Naive thymus-derived CD4-positive, alpha-beta T cell (primary cell): ENCODE measurements at regions not wholly inside any gene's neighbourhood (a gene's known extent, or its start where the extent isn't known, plus 50 kb on each side); places are given as distances from the start of the nearest gene placed in this dataset.
"Not testable (repeated sequence)": the region's sequence is repeated elsewhere in the genome, so short reads cannot be mapped to it uniquely, and the experiment has no call there.

Source experiments
- ATAC-seq: fragments of 150-1000 bp; cut with Tn5 transposase; 2 replicates; pipeline ENCODE4 v1.10.0; 2021; ENCODE audit warnings: mild to moderate bottlenecking, moderate library complexity
- CTCF ChIA-PET: fragments of 350-600 bp; sonication (Branson Sonifier 250); formaldehyde crosslinking; loops from one replicate; lab custom pipeline; 2021; ENCODE audit warnings: antibody characterized with exemption; lab: Charles Lee
- POLR2A ChIA-PET: fragments of 350-600 bp; sonication (Branson Sonifier 250); formaldehyde crosslinking; loops from one replicate; lab custom pipeline; 2021; ENCODE audit warnings: antibody characterized with exemption, inconsistent platforms; lab: Charles Lee
- DNase-seq, 9 donors: peaks; one replicate each; pipeline versions ENCODE4 v3.0.0 to v3.0.0-alpha.2; 2020 to 2022; ENCODE audit warnings: mixed read lengths in 1 of 9
- H3K27ac ChIP-seq: one replicate; pipeline ENCODE4 v1.7.0; 2013; ENCODE audit warnings: mild to moderate bottlenecking, low read depth, low read length, moderate library complexity
- H3K27me3 ChIP-seq, 2 donors: one replicate each; pipeline ENCODE4 v1.7.0; 2013; ENCODE audit warnings: low read length in 2 of 2, mild to moderate bottlenecking in 2 of 2, moderate library complexity in 2 of 2; ENCODE audit not compliant: control insufficient read depth in 2 of 2, insufficient read depth in 2 of 2
- H3K36me3 ChIP-seq, 3 experiments: 1 replicate in 2 of 3; 2 replicates in 1 of 3; pipeline ENCODE4 v1.7.0; 2013; ENCODE audit warnings: low read length in 3 of 3, mild to moderate bottlenecking in 3 of 3, moderate library complexity in 1 of 3; ENCODE audit not compliant: insufficient read depth in 3 of 3, control insufficient read depth in 2 of 3
- H3K4me1 ChIP-seq, 2 donors: one replicate each; pipeline ENCODE4 v1.7.0; 2013; ENCODE audit warnings: low read length in 2 of 2, mild to moderate bottlenecking in 2 of 2, moderate library complexity in 1 of 2; ENCODE audit not compliant: control insufficient read depth in 2 of 2, insufficient read depth in 2 of 2
- H3K4me3 ChIP-seq: 2 replicates; pipeline ENCODE4 v1.7.0; 2013; ENCODE audit warnings: mild to moderate bottlenecking, low read length
- H3K9me3 ChIP-seq, 3 experiments: 1 replicate in 2 of 3; 2 replicates in 1 of 3; pipeline ENCODE4 v1.7.0; 2013; ENCODE audit warnings: low read length in 3 of 3; ENCODE audit not compliant: control insufficient read depth in 2 of 3
- H3K27ac Mint-ChIP-seq, 9 donors: one replicate each; pipeline ENCODE4 v1.8.0; 2020 to 2022; ENCODE audit warnings: mixed read lengths in 9 of 9, mild to moderate bottlenecking in 8 of 9, moderate library complexity in 5 of 9, inconsistent platforms in 2 of 9
- H3K27me3 Mint-ChIP-seq, 5 donors: one replicate each; pipeline ENCODE4 v1.8.0; 2021 to 2022; ENCODE audit warnings: mixed read lengths in 5 of 5, mild to moderate bottlenecking in 1 of 5
- H3K36me3 Mint-ChIP-seq, 5 donors: one replicate each; pipeline ENCODE4 v1.8.0; 2020 to 2022; ENCODE audit warnings: mixed read lengths in 5 of 5, mild to moderate bottlenecking in 3 of 5, inconsistent platforms in 1 of 5
- H3K4me1 Mint-ChIP-seq, 7 donors: one replicate each; pipeline ENCODE4 v1.8.0; 2020 to 2022; ENCODE audit warnings: mixed read lengths in 7 of 7, mild to moderate bottlenecking in 3 of 7, inconsistent platforms in 1 of 7
- H3K4me3 Mint-ChIP-seq, 10 donors: one replicate each; pipeline ENCODE4 v1.8.0; 2020 to 2022; ENCODE audit warnings: mild to moderate bottlenecking in 10 of 10, mixed read lengths in 10 of 10, moderate library complexity in 6 of 10, inconsistent platforms in 2 of 10
- H3K9me3 Mint-ChIP-seq, 11 donors: one replicate each; pipeline ENCODE4 v1.8.0; 2020 to 2022; ENCODE audit warnings: mixed read lengths in 11 of 11, mild to moderate bottlenecking in 4 of 11, inconsistent platforms in 1 of 11, moderate library complexity in 1 of 11
- intact Hi-C, 2 donors: fragments of 100-400 bp; cut with micrococcal nuclease; formaldehyde crosslinking; loops; one replicate each; pipeline ENCODE4 v1.15.1; 2023

- Mint-ChIP-seq H3K4me1 (peaks cover 17 to 48% (median 39%) of the 10 kb centered on the region in 7 donors), H3K36me3 (peaks cover 0 to 34% (median 12%) of the 10 kb centered on the region in 5 donors), H3K27ac (peak overlapping the region; percentile 70 to 97 (median 95)), H3K27me3 (no peaks in the 10 kb centered on the region), H3K9me3 (peaks cover 0 to 3% (median 0%) of the 10 kb centered on the region in 11 donors), H3K4me3 (peak overlapping the region; percentile 81 to 97 (median 95))
- no peaks in the 10 kb centered on the region for H3K9me3 ChIP-seq
- peak; percentile 42 to 87 (median 83) for DNase-seq
- H3K27ac ChIP-seq, result peak overlapping the region; percentile 89
- H3K4me3 ChIP-seq, result peak overlapping the region; percentile 95
- CTCF ChIA-PET, result no interaction called here
- POLR2A ChIA-PET, result interaction anchor here (0.6 to 0.7 kb wide), 2 partner anchors 73 to 1635 kb away, joined by 5 to 7 read pairs; no protein-coding TSS in a partner anchor
- no peaks in the 10 kb centered on the region for H3K36me3 ChIP-seq
- H3K4me1 ChIP-seq, result peaks cover 0 to 10% of the 10 kb centered on the region in 2 donors
- ATAC-seq, result peak; percentile 100
- intact Hi-C loops, result loop anchor here (1.0 to 10.0 kb wide), 6 partner anchors 33 to 755 kb away; partner anchors contain the start of genes EFCAB13 (in 1 of the 2), GOSR2 (in 1 of the 2) and OSBPL7 (in 1 of the 2)
- H3K27me3 ChIP-seq, result no peaks in the 10 kb centered on the region
Observed at GRCh38 chr17:47066841-47067682, 88.0 kb upstream of the RPRML start.

- Histone ChIP-seq H3K4me1 (peaks cover 0 to 10% of the 10 kb centered on the region in 2 donors), H3K27me3 (no peaks in the 10 kb centered on the region), H3K27ac (no peak overlapping the region), H3K36me3 (no peaks in the 10 kb centered on the region), H3K9me3 (no peaks in the 10 kb centered on the region), H3K4me3 (no peak overlapping the region)
- H3K36me3 Mint-ChIP-seq, result peaks cover 0 to 29% (median 13%) of the 10 kb centered on the region in 5 donors
- intact Hi-C loops, result loop anchor here (2.0 to 10.0 kb wide), 3 partner anchors 61 to 756 kb away; partner anchors contain the start of genes EFCAB13 (in 1 of the 2) and OSBPL7 (in 1 of the 2)
- H3K27me3 Mint-ChIP-seq, result no peaks in the 10 kb centered on the region
- H3K4me3 Mint-ChIP-seq, result peak overlapping the region; percentile 81 to 97 (median 95)
- H3K9me3 Mint-ChIP-seq, result peaks cover 0 to 3% (median 0%) of the 10 kb centered on the region in 11 donors
- peaks cover 17 to 43% (median 36%) of the 10 kb centered on the region in 7 donors for H3K4me1 Mint-ChIP-seq
- ATAC-seq, result no peak
- H3K27ac Mint-ChIP-seq, result peak overlapping the region in 8 of 9 donors; percentile 70 to 97 (median 94)
- DNase-seq, result no peak
- POLR2A ChIA-PET, result no interaction called here
- CTCF ChIA-PET, result no interaction called here
Observed at GRCh38 chr17:47066095-47066494, 87.0 kb upstream of the RPRML start.

GRCh38 chr17:47064684-47065083 is 85.6 kb upstream of the RPRML start:
- peaks cover 0 to 3% (median 0%) of the 10 kb centered on the region in 11 donors for H3K9me3 Mint-ChIP-seq
- intact Hi-C loops, result loop anchor here in 1 of 2 donors (5.0 to 10.0 kb wide), 2 partner anchors 60 to 758 kb away; partner anchors contain the start of gene OSBPL7

GRCh38 chr17:47063475-47063874 is 84.4 kb upstream of the RPRML start:
- peaks cover 0 to 10% of the 10 kb centered on the region in 2 donors for H3K4me1 ChIP-seq
- H3K4me3 ChIP-seq, result no peak overlapping the region
- H3K27me3 ChIP-seq, result no peaks in the 10 kb centered on the region
- ChIA-PET CTCF (no interaction called here), POLR2A (no interaction called here)
- H3K27ac Mint-ChIP-seq, result peak overlapping the region in 1 of 9 donors; percentile 76
- peaks cover 12 to 32% (median 24%) of the 10 kb centered on the region in 7 donors for H3K4me1 Mint-ChIP-seq
- peaks cover 0 to 3% (median 0%) of the 10 kb centered on the region in 11 donors for H3K9me3 Mint-ChIP-seq
- peaks cover 0 to 24% (median 13%) of the 10 kb centered on the region in 5 donors for H3K36me3 Mint-ChIP-seq
- no peak overlapping the region for H3K4me3 Mint-ChIP-seq
- no peak for DNase-seq
- no peaks in the 10 kb centered on the region for H3K36me3 ChIP-seq
- intact Hi-C loops, result loop anchor here in 1 of 2 donors (10.0 kb wide), 1 partner anchor 59 kb away; no protein-coding TSS in a partner anchor
- H3K27ac ChIP-seq, result no peak overlapping the region
- H3K9me3 ChIP-seq, result no peaks in the 10 kb centered on the region
- H3K27me3 Mint-ChIP-seq, result no peaks in the 10 kb centered on the region
- ATAC-seq, result no peak

More at GRCh38 chr17:47064684-47065083, 85.6 kb upstream of the RPRML start:
- Histone ChIP-seq H3K36me3 (no peaks in the 10 kb centered on the region), H3K27ac (no peak overlapping the region), H3K4me3 (no peak overlapping the region), H3K9me3 (no peaks in the 10 kb centered on the region), H3K27me3 (no peaks in the 10 kb centered on the region), H3K4me1 (peaks cover 0 to 10% of the 10 kb centered on the region in 2 donors)
- CTCF ChIA-PET, result no interaction called here
- Mint-ChIP-seq H3K27me3 (no peaks in the 10 kb centered on the region), H3K4me1 (peaks cover 15 to 37% (median 29%) of the 10 kb centered on the region in 7 donors), H3K27ac (peak overlapping the region in 1 of 9 donors; percentile 28), H3K4me3 (no peak overlapping the region), H3K36me3 (peaks cover 0 to 21% (median 13%) of the 10 kb centered on the region in 5 donors)
- no peak for DNase-seq
- POLR2A ChIA-PET, result no interaction called here
- no peak for ATAC-seq

GRCh38 chr17:47062851-47063250 is 83.8 kb upstream of the RPRML start:
- H3K27ac ChIP-seq, H3K27me3 Mint-ChIP-seq, H3K4me1 ChIP-seq, DNase-seq, ATAC-seq, H3K36me3 ChIP-seq, H3K9me3 Mint-ChIP-seq, H3K9me3 ChIP-seq, H3K4me3 ChIP-seq, H3K27ac Mint-ChIP-seq, POLR2A ChIA-PET, CTCF ChIA-PET, H3K27me3 ChIP-seq, H3K4me3 Mint-ChIP-seq: not testable (repeated sequence)
- intact Hi-C loops, result loop anchor here in 1 of 2 donors (10.0 kb wide), 1 partner anchor 58 kb away; no protein-coding TSS in a partner anchor
- peaks cover 0 to 25% (median 13%) of the 10 kb centered on the region in 5 donors for H3K36me3 Mint-ChIP-seq
- H3K4me1 Mint-ChIP-seq, result peaks cover 12 to 30% (median 21%) of the 10 kb centered on the region in 7 donors

DNA sequence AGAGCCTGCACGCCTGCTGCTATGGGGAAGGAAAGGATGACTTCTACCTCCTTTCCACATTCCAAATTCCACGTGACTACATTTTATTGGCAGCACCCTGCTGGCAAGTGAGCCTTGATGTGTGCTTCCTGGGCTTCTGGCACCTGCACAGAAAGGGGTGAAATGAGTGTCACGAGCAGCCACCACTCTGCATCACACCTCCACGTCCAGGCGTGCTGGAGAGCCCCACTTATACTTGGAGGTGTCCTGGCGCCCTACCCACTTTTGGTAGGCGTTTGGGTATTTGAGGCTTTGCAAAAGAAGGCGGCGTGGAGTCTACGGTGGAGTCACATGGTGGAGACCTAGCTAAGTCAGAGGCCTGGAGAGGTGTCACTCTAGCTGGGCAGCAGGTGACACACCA is 81.0 kb upstream of the RPRML start:
- not testable (repeated sequence) for H3K4me1 Mint-ChIP-seq

More for the DNA sequence above, 81.0 kb upstream of the RPRML start:
- H3K27ac ChIP-seq, H3K27me3 ChIP-seq, H3K9me3 Mint-ChIP-seq, POLR2A ChIA-PET, H3K4me1 ChIP-seq, H3K27ac Mint-ChIP-seq, H3K4me3 Mint-ChIP-seq, H3K4me3 ChIP-seq, H3K9me3 ChIP-seq, ATAC-seq, H3K27me3 Mint-ChIP-seq, DNase-seq: not testable (repeated sequence)
- CTCF ChIA-PET, result interaction anchor here (0.6 kb wide), 1 partner anchor 225 kb away, joined by 3 read pairs; no protein-coding TSS in a partner anchor
- H3K36me3 ChIP-seq, result peaks cover 0 to 11% (median 6%) of the 10 kb centered on the region in 3 experiments
- intact Hi-C loops, result loop anchor here in 1 of 2 donors (10.0 kb wide), 1 partner anchor 55 kb away; no protein-coding TSS in a partner anchor
- peaks cover 6 to 43% (median 21%) of the 10 kb centered on the region in 5 donors for H3K36me3 Mint-ChIP-seq
